Ishikawa (cell line): ENCODE measurements at regions not wholly inside any gene's neighbourhood (a gene's known extent, or its start where the extent isn't known, plus 50 kb on each side); places are given as distances from the start of the nearest gene placed in this dataset.

Experiments
- CEBPB ChIP-seq: IDR thresholded peaks from 2 replicates; pipeline ENCODE4 v1.6.1; 2012
- CREB1 ChIP-seq: IDR thresholded peaks from 2 replicates; pipeline ENCODE4 v1.6.1; 2012; ENCODE audit warnings: low read depth
- EGR1 ChIP-seq: IDR thresholded peaks from 2 replicates; pipeline ENCODE4 v1.6.1; 2012
- EP300 ChIP-seq: IDR thresholded peaks from 2 replicates; pipeline ENCODE4 v1.6.1; 2012; ENCODE audit warnings: borderline replicate concordance
- FOXM1 ChIP-seq: IDR thresholded peaks from 2 replicates; pipeline ENCODE4 v1.6.1; 2012; ENCODE audit warnings: low read depth, borderline replicate concordance
- NFIC ChIP-seq: IDR thresholded peaks from 2 replicates; pipeline ENCODE4 v1.6.1; 2012
- RAD21 ChIP-seq: IDR thresholded peaks from 2 replicates; pipeline ENCODE4 v1.6.1; 2012; ENCODE audit warnings: low read depth
- TAF1 ChIP-seq: IDR thresholded peaks from 2 replicates; pipeline ENCODE4 v1.6.1; 2012; ENCODE audit warnings: low read depth, mild to moderate bottlenecking
- TCF12 ChIP-seq: IDR thresholded peaks from 2 replicates; pipeline ENCODE4 v1.6.1; 2012; ENCODE audit warnings: low read depth
- TEAD4 ChIP-seq: IDR thresholded peaks from 2 replicates; pipeline ENCODE4 v1.6.1; 2012
- YY1 ChIP-seq: IDR thresholded peaks from 2 replicates; pipeline ENCODE4 v1.6.1; 2012; ENCODE audit warnings: low read depth
- ZBTB7A ChIP-seq: IDR thresholded peaks from 2 replicates; pipeline ENCODE4 v1.6.1; 2012; ENCODE audit warnings: low read depth
- TF ChIP-seq, protein P1 (sequence below): IDR thresholded peaks from 2 replicates; pipeline ENCODE4 v1.6.1; 2012
- TF ChIP-seq, protein P2 (sequence below): IDR thresholded peaks from 2 replicates; pipeline ENCODE4 v1.6.1; 2012; ENCODE audit warnings: low read depth, mild to moderate bottlenecking
- TF ChIP-seq, protein P3 (sequence below): IDR thresholded peaks from 2 replicates; pipeline ENCODE4 v1.6.1; 2012

DNA sequence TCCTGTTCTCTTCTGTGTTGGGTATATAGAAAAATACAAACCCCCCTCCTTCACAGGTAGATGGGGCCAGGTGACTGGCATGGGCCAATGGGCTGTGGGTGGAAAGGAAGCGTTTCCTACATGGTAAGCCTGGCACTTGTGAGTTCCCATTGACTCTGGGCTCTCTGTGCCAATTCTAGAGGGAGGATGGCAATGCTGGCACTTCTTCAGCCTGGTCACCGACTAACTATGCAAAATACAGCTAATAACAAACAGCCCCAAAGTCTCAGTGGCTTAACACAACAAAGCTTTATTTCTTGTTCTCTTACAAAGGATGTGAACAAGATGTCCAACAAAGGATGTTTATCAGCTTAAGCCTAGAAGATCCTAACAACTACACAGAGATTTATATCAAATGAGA is 258.1 kb downstream of the SYK start:
- TF ChIP-seq ZBTB7A (no peak), NFIC (no peak), CEBPB (no peak), FOXM1 (no peak), CREB1 (no peak), TEAD4 (no peak), TCF12 (no peak), TAF1 (no peak), RAD21 (no peak), YY1 (no peak)
- TF ChIP-seq, protein P1, sequence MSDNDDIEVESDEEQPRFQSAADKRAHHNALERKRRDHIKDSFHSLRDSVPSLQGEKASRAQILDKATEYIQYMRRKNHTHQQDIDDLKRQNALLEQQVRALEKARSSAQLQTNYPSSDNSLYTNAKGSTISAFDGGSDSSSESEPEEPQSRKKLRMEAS: no peak
- TF ChIP-seq, protein P2, sequence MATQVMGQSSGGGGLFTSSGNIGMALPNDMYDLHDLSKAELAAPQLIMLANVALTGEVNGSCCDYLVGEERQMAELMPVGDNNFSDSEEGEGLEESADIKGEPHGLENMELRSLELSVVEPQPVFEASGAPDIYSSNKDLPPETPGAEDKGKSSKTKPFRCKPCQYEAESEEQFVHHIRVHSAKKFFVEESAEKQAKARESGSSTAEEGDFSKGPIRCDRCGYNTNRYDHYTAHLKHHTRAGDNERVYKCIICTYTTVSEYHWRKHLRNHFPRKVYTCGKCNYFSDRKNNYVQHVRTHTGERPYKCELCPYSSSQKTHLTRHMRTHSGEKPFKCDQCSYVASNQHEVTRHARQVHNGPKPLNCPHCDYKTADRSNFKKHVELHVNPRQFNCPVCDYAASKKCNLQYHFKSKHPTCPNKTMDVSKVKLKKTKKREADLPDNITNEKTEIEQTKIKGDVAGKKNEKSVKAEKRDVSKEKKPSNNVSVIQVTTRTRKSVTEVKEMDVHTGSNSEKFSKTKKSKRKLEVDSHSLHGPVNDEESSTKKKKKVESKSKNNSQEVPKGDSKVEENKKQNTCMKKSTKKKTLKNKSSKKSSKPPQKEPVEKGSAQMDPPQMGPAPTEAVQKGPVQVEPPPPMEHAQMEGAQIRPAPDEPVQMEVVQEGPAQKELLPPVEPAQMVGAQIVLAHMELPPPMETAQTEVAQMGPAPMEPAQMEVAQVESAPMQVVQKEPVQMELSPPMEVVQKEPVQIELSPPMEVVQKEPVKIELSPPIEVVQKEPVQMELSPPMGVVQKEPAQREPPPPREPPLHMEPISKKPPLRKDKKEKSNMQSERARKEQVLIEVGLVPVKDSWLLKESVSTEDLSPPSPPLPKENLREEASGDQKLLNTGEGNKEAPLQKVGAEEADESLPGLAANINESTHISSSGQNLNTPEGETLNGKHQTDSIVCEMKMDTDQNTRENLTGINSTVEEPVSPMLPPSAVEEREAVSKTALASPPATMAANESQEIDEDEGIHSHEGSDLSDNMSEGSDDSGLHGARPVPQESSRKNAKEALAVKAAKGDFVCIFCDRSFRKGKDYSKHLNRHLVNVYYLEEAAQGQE: no peak
- TF ChIP-seq, protein P3, sequence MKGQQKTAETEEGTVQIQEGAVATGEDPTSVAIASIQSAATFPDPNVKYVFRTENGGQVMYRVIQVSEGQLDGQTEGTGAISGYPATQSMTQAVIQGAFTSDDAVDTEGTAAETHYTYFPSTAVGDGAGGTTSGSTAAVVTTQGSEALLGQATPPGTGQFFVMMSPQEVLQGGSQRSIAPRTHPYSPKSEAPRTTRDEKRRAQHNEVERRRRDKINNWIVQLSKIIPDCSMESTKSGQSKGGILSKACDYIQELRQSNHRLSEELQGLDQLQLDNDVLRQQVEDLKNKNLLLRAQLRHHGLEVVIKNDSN: no peak

DNA sequence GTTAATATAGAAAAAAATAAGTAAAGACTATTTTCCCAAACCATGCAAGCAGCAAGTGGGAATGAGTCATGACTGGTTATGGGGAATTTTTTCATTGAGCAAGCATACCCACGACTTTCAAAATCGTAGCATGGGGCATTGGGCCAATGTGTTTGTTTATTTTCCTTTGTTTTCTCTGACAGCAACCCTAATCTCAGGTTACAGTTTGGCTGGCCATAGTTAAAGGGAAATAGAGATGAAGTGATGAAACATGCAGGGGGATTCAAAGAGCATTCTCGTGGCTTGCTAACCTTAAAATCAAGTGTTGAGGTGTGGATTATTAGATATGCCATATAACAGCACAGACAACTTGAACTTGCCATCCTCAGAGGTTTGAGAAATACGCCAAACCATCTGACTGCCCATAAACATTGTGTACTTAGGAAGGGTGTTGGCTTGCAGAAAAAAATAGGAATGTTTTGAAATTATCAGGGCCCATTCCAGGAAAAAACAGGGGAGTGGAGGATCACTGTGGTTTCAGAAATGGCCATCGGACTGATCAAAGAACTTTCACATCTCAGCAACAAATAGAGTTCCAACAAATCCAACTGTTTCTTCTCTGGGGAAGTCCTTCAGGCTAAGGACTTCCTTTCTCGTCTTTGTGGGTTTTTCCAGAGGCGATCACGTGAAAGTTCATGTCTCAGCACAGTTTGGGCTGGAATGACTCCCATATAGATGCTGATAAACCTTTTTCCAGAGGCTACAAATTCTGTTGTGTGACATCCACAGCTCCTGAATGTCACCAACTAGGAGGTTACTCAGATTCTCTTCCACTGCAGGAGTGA is 259.1 kb downstream of the SYK start:
- TF ChIP-seq, protein P1: peak; percentile 18; the same call in 1 of the 2 replicates
- TF ChIP-seq YY1: no peak
- TF ChIP-seq EGR1: no peak
- TF ChIP-seq ZBTB7A: no peak
- TF ChIP-seq NFIC: peak; percentile 89
- TF ChIP-seq, protein P3: no peak
- no peak for TF ChIP-seq RAD21
- peak; percentile 47; the same call in 1 of the 2 replicates for TF ChIP-seq FOXM1
- TF ChIP-seq TEAD4: peak; percentile 69
- TF ChIP-seq TCF12: peak; percentile 56; the same call in 1 of the 2 replicates
- TF ChIP-seq TAF1: no peak
- no peak for TF ChIP-seq CREB1
- TF ChIP-seq CEBPB: peak; percentile 87
- peak; percentile 73 for TF ChIP-seq EP300
- TF ChIP-seq, protein P2: no peak

DNA sequence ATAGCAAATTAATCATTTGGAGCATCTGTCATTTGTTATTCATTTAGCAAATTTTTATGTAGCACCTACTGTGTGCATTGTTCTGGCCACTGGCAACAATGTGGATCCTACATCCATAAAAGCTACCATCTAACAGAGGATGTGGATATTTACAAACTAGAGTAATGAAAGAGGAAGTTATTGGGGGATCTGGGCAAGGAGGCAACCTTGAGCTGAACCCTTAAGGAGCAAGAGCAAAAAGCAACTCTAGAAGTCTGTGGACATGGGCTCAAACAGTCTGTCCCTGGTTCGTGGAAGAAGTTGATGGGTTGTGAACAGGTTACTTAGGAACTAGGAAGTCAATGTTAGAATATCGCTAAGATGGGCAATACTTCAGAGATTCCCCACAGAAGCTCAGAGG is 259.9 kb downstream of the SYK start:
- TF ChIP-seq TAF1 (no peak), RAD21 (no peak), FOXM1 (no peak), EGR1 (no peak), EP300 (no peak), NFIC (no peak), CEBPB (no peak)
- TF ChIP-seq, protein P1: no peak

DNA sequence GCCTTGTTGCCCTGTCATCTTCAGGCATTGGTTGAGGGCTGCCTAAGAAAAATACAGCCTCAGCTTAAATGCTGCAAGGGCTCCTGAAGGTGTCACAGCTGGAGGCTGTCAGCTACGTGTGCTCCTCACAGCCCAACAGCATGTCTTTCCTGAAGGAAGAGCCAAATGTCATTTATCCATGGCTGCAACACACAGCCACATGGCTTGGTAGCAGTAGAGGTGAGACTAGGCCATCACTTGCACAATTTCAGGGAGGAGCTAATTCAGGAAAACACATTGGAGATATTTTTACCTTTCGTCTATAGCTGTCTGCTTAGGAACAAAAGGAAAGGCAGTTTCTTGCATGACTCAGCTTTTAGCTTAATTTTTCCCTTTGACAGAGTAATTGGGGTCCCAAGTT is 260.7 kb downstream of the SYK start:
- no peak for TF ChIP-seq CREB1
- no peak for TF ChIP-seq NFIC
- no peak for TF ChIP-seq TCF12
- TF ChIP-seq, protein P1: no peak
- no peak for TF ChIP-seq YY1
- TF ChIP-seq, protein P3: no peak
- TF ChIP-seq, protein P2: no peak
- TF ChIP-seq ZBTB7A: no peak
- TF ChIP-seq EGR1: no peak
- no peak for TF ChIP-seq CEBPB
- TF ChIP-seq FOXM1: no peak
- no peak for TF ChIP-seq TEAD4
- no peak for TF ChIP-seq TAF1
- no peak for TF ChIP-seq RAD21
- TF ChIP-seq EP300: no peak
